Motor neuron (in vitro differentiated cells): ENCODE measurements at regions not wholly inside any gene's neighbourhood (a gene's known extent, or its start where the extent isn't known, plus 50 kb on each side); places are given as distances from the start of the nearest gene placed in this dataset.
A peak's percentile ranks its signal among the peaks of the same experiment; 100 is the strongest.

Source experiments
- ATAC-seq, 8 experiments: fragments of 200-7000 bp; cut with Tn5 transposase; replicated peaks in 6 of 8; 2 replicates each; pipeline ENCODE4 v1.8.0; 2021; ENCODE audit warnings: mild to moderate bottlenecking in 8 of 8, moderate library complexity in 8 of 8
- H3K27ac ChIP-seq, 2 donors: fragments of 250-450 bp; sonication (Bioruptor Pico); 2 replicates each; pipeline ENCODE4 v1.9.0; 2021; ENCODE audit warnings: antibody characterized with exemption in 2 of 2, mild to moderate bottlenecking in 2 of 2, moderate library complexity in 1 of 2
- H3K4me1 ChIP-seq, 2 donors: fragments of 250-450 bp; sonication (Bioruptor Pico); replicated peaks in 1 of 2; 2 replicates each; pipeline ENCODE4 v1.6.1; 2021; ENCODE audit warnings: antibody characterized with exemption in 2 of 2, mild to moderate bottlenecking in 2 of 2, moderate library complexity in 1 of 2
- H3K4me3 ChIP-seq, 5 donors: fragments of 250-450 bp; sonication (Bioruptor Pico); 2 replicates each; pipeline ENCODE4 v1.9.0; 2021; ENCODE audit warnings: antibody characterized with exemption in 5 of 5, mild to moderate bottlenecking in 5 of 5, moderate library complexity in 4 of 5
- WGBS, 10 experiments: fragments of 450-650 bp; shearing (Covaris generic); methylation state at CpG; one replicate each; pipeline ENCODE4 v1.0.0; 2022; 5-methylcytosine and 5-hydroxymethylcytosine counted together
- in situ Hi-C, 9 experiments: fragments of 400-800 bp; cut with MboI; loops; one replicate each; pipeline ENCODE4 v1.15.0; 2021; ENCODE audit warnings: low sequenced_read_pairs in 9 of 9, low pct_unique_long_range_greater_than_20kb in 2 of 9; ENCODE audit not compliant: unreplicated experiment in 9 of 9

GRCh38 chr5:128782446-128782845 lies 182.8 kb upstream of the SLC27A6 start:
- in situ Hi-C loops: no loop called here

GRCh38 chr5:128784726-128785125 lies 180.6 kb upstream of the SLC27A6 start:
- in situ Hi-C loops: no loop called here
- H3K27ac ChIP-seq: no peak overlapping the region
- H3K4me1 ChIP-seq: no peaks in the 10 kb centered on the region
- no peak for ATAC-seq
- WGBS, 10 experiments: 69 to 100% (median 100%) methylated on average over 1 of the region's 1 CpG; no CpG with 5 or more reads in 1 of the 10 experiments
- no peak overlapping the region for H3K4me3 ChIP-seq

More at GRCh38 chr5:128782446-128782845, 182.8 kb upstream of the SLC27A6 start:
- Histone ChIP-seq H3K4me3 (no peak overlapping the region), H3K27ac (no peak overlapping the region), H3K4me1 (peaks cover 2 to 4% of the 10 kb centered on the region in 2 donors)
- 2 to 94% (median 83%) methylated on average over 1 to 4 of the region's 4 CpGs for WGBS, 10 experiments
- ATAC-seq: peak in 3 of 8 experiments; percentile 97 to 99 (median 99)

GRCh38 chr5:128791312-128791711 lies 174.0 kb upstream of the SLC27A6 start:
- Histone ChIP-seq H3K27ac (no peak overlapping the region), H3K4me3 (no peak overlapping the region), H3K4me1 (no peaks in the 10 kb centered on the region)
- no peak for ATAC-seq
- in situ Hi-C loops: no loop called here
- WGBS, 10 experiments: 38 to 100% (median 92%) methylated on average over 1 of the region's 1 CpG; no CpG with 5 or more reads in 4 of the 10 experiments

GRCh38 chr5:128796506-128796905 lies 168.8 kb upstream of the SLC27A6 start:
- no peak for ATAC-seq
- H3K4me3 ChIP-seq: no peak overlapping the region
- no peaks in the 10 kb centered on the region for H3K4me1 ChIP-seq
- no peak overlapping the region for H3K27ac ChIP-seq
- in situ Hi-C loops: no loop called here
- WGBS, 10 experiments: 0 to 100% (median 82%) methylated on average over 1 to 4 of the region's 4 CpGs; no CpG with 5 or more reads in 1 of the 10 experiments

- in situ Hi-C loops: no loop called here
- Histone ChIP-seq H3K4me3 (no peak overlapping the region), H3K27ac (no peak overlapping the region), H3K4me1 (no peaks in the 10 kb centered on the region)
- peak in 3 of 8 experiments; percentile 62 to 80 (median 67) for ATAC-seq
Observed at GRCh38 chr5:128798871-128799270, 166.4 kb upstream of the SLC27A6 start.

GRCh38 chr5:128799945-128800344 lies 165.3 kb upstream of the SLC27A6 start:
- WGBS, 10 experiments: 54% methylated on average over 2 of the region's 4 CpGs; no CpG with 5 or more reads in 9 of the 10 experiments
- in situ Hi-C loops: no loop called here
- Histone ChIP-seq H3K27ac (no peak overlapping the region), H3K4me3 (no peak overlapping the region), H3K4me1 (no peaks in the 10 kb centered on the region)
- peak in 2 of 8 experiments; percentile 23 to 34 for ATAC-seq

- in situ Hi-C loops: no loop called here
- ATAC-seq: peak in 2 of 8 experiments; percentile 84 to 93
- Histone ChIP-seq H3K4me1 (no peaks in the 10 kb centered on the region), H3K27ac (no peak overlapping the region), H3K4me3 (no peak overlapping the region)
- WGBS, 10 experiments: 0% methylated on average over 1 of the region's 1 CpG; no CpG with 5 or more reads in 9 of the 10 experiments
Observed at GRCh38 chr5:128800377-128800776, 164.9 kb upstream of the SLC27A6 start.

GRCh38 chr5:128813317-128814070 lies 151.8 kb upstream of the SLC27A6 start:
- Histone ChIP-seq H3K4me3 (no peak overlapping the region), H3K4me1 (no peaks in the 10 kb centered on the region), H3K27ac (no peak overlapping the region)
- ATAC-seq: no peak
- WGBS, 10 experiments: 25 to 100% (median 68%) methylated on average over 1 to 4 of the region's 4 CpGs
- in situ Hi-C loops: no loop called here

- in situ Hi-C loops: no loop called here
- Histone ChIP-seq H3K4me1 (no peaks in the 10 kb centered on the region), H3K27ac (no peak overlapping the region), H3K4me3 (no peak overlapping the region)
- 0 to 86% (median 56%) methylated on average over 1 to 5 of the region's 5 CpGs; no CpG with 5 or more reads in 1 of the 10 experiments for WGBS, 10 experiments
- no peak for ATAC-seq
Observed at GRCh38 chr5:128815201-128815600, 150.1 kb upstream of the SLC27A6 start.

GRCh38 chr5:128825826-128826225 lies 139.5 kb upstream of the SLC27A6 start:
- no peak overlapping the region for H3K27ac ChIP-seq
- peak in 2 of 8 experiments; percentile 75 to 83 for ATAC-seq
- no peak overlapping the region for H3K4me3 ChIP-seq
- in situ Hi-C loops: loop anchor here in 7 of 9 experiments (25.0 kb wide), 5 partner anchors 139 to 1264 kb away; no protein-coding TSS in a partner anchor
- WGBS, 10 experiments: 0 to 100% (median 66%) methylated on average over 1 of the region's 1 CpG
- no peaks in the 10 kb centered on the region for H3K4me1 ChIP-seq

- in situ Hi-C loops: loop anchor here in 7 of 9 experiments (25.0 kb wide), 5 partner anchors 139 to 1264 kb away; no protein-coding TSS in a partner anchor
- Histone ChIP-seq H3K27ac (no peak overlapping the region), H3K4me3 (no peak overlapping the region), H3K4me1 (no peaks in the 10 kb centered on the region)
- ATAC-seq: peak in 2 of 8 experiments; percentile 31 to 40
- WGBS, 10 experiments: 17 to 50% methylated on average over 1 of the region's 1 CpG; no CpG with 5 or more reads in 8 of the 10 experiments
Observed at GRCh38 chr5:128826275-128826674, 139.0 kb upstream of the SLC27A6 start.

GRCh38 chr5:128836571-128836970 lies 128.7 kb upstream of the SLC27A6 start:
- WGBS, 10 experiments: 0 to 95% (median 82%) methylated on average over 2 to 5 of the region's 5 CpGs; no CpG with 5 or more reads in 1 of the 10 experiments

GRCh38 chr5:128838623-128839022 lies 126.7 kb upstream of the SLC27A6 start:
- no peak overlapping the region for H3K4me3 ChIP-seq
- no peak overlapping the region for H3K27ac ChIP-seq
- no peaks in the 10 kb centered on the region for H3K4me1 ChIP-seq
- no peak for ATAC-seq
- in situ Hi-C loops: loop anchor here in 7 of 9 experiments (10.0 to 25.0 kb wide), 6 partner anchors 151 to 1276 kb away; no protein-coding TSS in a partner anchor

More at GRCh38 chr5:128836571-128836970, 128.7 kb upstream of the SLC27A6 start:
- Histone ChIP-seq H3K27ac (no peak overlapping the region), H3K4me1 (no peaks in the 10 kb centered on the region), H3K4me3 (no peak overlapping the region)
- in situ Hi-C loops: loop anchor here in 7 of 9 experiments (10.0 to 25.0 kb wide), 6 partner anchors 149 to 1274 kb away; no protein-coding TSS in a partner anchor
- ATAC-seq: no peak
